Upper lobe of left lung (tissue), 4 donors: ENCODE measurements at regions not wholly inside any gene's neighbourhood (a gene's known extent, or its start where the extent isn't known, plus 50 kb on each side); places are given as distances from the start of the nearest gene placed in this dataset.

ENCODE experiments used
- CTCF ChIP-seq, 6 experiments: fragments of 450-650 bp in 4 of 6; fragments of 200-600 bp in 2 of 6; sonication (generic) in 2 of 6; IDR thresholded peaks; one replicate each; pipeline ENCODE4 v1.5.1; 2016 to 2019; ENCODE audit warnings: antibody characterized with exemption in 6 of 6
- POLR2AphosphoS5 ChIP-seq, 2 donors: sonication (generic); formaldehyde crosslinking; IDR thresholded peaks; one replicate each; pipeline ENCODE4 v1.5.1; 2017; ENCODE audit warnings: antibody characterized with exemption in 2 of 2

GRCh38 chr11:133710681-133711240 lies 134.6 kb downstream of the SPATA19 start:
- TF ChIP-seq CTCF (IDR thresholded peaks at IDR 0.05) (no peak), POLR2AphosphoS5 (IDR thresholded peaks at IDR 0.05) (no peak)
